Skeletal muscle satellite cell (primary cell): ENCODE measurements at regions not wholly inside any gene's neighbourhood (a gene's known extent, or its start where the extent isn't known, plus 50 kb on each side); places are given as distances from the start of the nearest gene placed in this dataset.
A peak's percentile ranks its signal among the peaks of the same experiment; 100 is the strongest.

Source experiments
- H3K27me3 ChIP-seq: 2 replicates; pipeline ENCODE4 v1.7.0; 2013; ENCODE audit warnings: low read length; ENCODE audit not compliant: control insufficient read depth, insufficient read depth
- H3K36me3 ChIP-seq: 2 replicates; pipeline ENCODE4 v1.7.0; 2013; ENCODE audit warnings: mild to moderate bottlenecking, control low read depth, low read length; ENCODE audit not compliant: insufficient read depth
- H3K4me1 ChIP-seq: 2 replicates; pipeline ENCODE4 v1.7.0; 2013; ENCODE audit warnings: low read length; ENCODE audit not compliant: control insufficient read depth, insufficient read depth
- H3K4me2 ChIP-seq: 2 replicates; pipeline ENCODE4 v1.7.0; 2013; ENCODE audit warnings: mild to moderate bottlenecking, low read length
- H3K4me3 ChIP-seq: 2 replicates; pipeline ENCODE4 v1.7.0; 2013; ENCODE audit warnings: low read length
- H3K9ac ChIP-seq: 2 replicates; pipeline ENCODE4 v1.7.0; 2013; ENCODE audit warnings: mild to moderate bottlenecking, low read depth, low read length, moderate library complexity
- H3K9me3 ChIP-seq: replicated peaks from 2 replicates; pipeline ENCODE4 v1.7.0; 2013; ENCODE audit warnings: mild to moderate bottlenecking, control low read depth, low read length

GRCh38 chr9:86721843-86722705 lies 225.2 kb downstream of the GAS1 start:
- H3K4me2 ChIP-seq, result peak overlapping the region; percentile 54
- H3K9me3 ChIP-seq, result no peaks in the 10 kb centered on the region
- H3K9ac ChIP-seq, result peak overlapping the region; percentile 47
- H3K4me1 ChIP-seq, result peaks cover 28% of the 10 kb centered on the region
- H3K27me3 ChIP-seq, result no peaks in the 10 kb centered on the region
- no peaks in the 10 kb centered on the region for H3K36me3 ChIP-seq
- no peak overlapping the region for H3K4me3 ChIP-seq

GRCh38 chr9:86721226-86721781 lies 226.0 kb downstream of the GAS1 start:
- H3K36me3 ChIP-seq, result no peaks in the 10 kb centered on the region
- no peaks in the 10 kb centered on the region for H3K27me3 ChIP-seq
- peak overlapping the region; percentile 15 for H3K9ac ChIP-seq
- peak overlapping the region; percentile 54 for H3K4me2 ChIP-seq
- H3K4me3 ChIP-seq, result peak overlapping the region; percentile 20
- H3K9me3 ChIP-seq, result no peaks in the 10 kb centered on the region
- peaks cover 28% of the 10 kb centered on the region for H3K4me1 ChIP-seq

DNA sequence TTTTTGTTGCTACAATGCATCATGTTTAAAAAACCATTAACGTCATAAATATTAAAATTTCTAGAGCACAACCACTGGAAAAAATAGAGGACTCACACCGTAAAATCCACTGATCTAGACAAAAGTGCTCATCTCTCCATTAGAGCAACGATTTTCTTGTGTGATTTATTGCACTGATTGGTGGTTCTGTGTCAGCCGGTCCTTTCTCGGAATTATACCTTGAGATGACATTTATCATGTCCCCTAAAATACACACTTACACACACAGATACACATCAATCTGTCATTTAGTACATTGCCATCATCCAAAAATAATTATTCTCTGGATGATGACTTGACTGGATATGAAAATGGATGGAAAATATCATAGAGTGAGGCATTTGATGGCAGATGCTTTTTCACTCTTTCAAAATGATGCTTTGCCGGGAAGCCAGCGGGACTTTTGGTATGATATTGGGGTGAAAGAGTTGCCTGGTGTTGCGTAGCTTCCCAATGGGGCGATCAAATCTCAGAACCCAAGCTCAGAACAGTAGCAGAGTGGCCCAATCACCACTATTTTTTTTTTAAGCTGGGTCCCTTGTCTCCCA lies 226.6 kb downstream of the GAS1 start:
- H3K9me3 ChIP-seq, result no peaks in the 10 kb centered on the region
- H3K27me3 ChIP-seq, result no peaks in the 10 kb centered on the region
- H3K4me2 ChIP-seq, result no peak overlapping the region
- H3K4me3 ChIP-seq, result no peak overlapping the region
- H3K4me1 ChIP-seq, result peaks cover 28% of the 10 kb centered on the region
- no peaks in the 10 kb centered on the region for H3K36me3 ChIP-seq
- no peak overlapping the region for H3K9ac ChIP-seq

- H3K9ac ChIP-seq, result no peak overlapping the region
- H3K4me1 ChIP-seq, result peaks cover 31% of the 10 kb centered on the region
- no peaks in the 10 kb centered on the region for H3K36me3 ChIP-seq
- no peaks in the 10 kb centered on the region for H3K27me3 ChIP-seq
- H3K4me2 ChIP-seq, result no peak overlapping the region
- H3K4me3 ChIP-seq, result no peak overlapping the region
- no peaks in the 10 kb centered on the region for H3K9me3 ChIP-seq
These were observed 228.8 kb downstream of the GAS1 start for GRCh38 chr9:86718388-86719049.

DNA sequence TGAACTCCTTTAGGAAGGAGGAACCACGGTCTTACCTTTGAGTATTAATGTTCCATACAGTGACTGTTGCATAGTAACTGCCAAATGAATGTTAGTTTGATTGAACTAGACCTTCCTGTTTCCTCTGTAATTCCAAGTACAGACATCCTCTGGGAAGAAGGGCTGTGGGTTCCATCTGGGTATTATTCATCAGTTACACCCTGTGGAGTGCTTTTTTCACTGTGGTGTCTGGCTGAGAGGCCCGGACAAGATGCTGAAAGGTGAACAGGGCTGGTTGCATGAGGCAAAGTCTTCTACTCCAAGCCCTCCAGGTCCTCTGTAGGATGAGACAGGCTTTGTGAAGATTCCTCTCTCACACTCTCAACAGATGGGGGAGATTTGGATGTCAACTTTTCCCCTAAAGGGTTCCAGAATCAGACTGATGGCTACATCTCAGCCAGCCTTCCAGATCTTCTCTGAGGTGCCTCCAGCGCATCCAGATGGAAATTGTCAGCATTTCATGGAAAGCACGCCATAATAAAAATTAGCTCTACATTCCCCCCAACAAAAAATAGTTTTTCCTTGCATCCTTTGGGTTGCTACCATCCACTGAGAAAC lies 230.9 kb downstream of the GAS1 start:
- Histone ChIP-seq H3K27me3 (no peaks in the 10 kb centered on the region), H3K36me3 (no peaks in the 10 kb centered on the region), H3K4me2 (no peak overlapping the region), H3K4me3 (no peak overlapping the region), H3K4me1 (peaks cover 15% of the 10 kb centered on the region), H3K9ac (no peak overlapping the region), H3K9me3 (no peaks in the 10 kb centered on the region)

- Histone ChIP-seq H3K4me2 (no peak overlapping the region), H3K4me3 (no peak overlapping the region), H3K4me1 (peaks cover 8% of the 10 kb centered on the region), H3K36me3 (no peaks in the 10 kb centered on the region), H3K27me3 (no peaks in the 10 kb centered on the region), H3K9ac (no peak overlapping the region), H3K9me3 (no peaks in the 10 kb centered on the region)
These were observed 232.3 kb downstream of the GAS1 start for GRCh38 chr9:86714999-86715398.

DNA sequence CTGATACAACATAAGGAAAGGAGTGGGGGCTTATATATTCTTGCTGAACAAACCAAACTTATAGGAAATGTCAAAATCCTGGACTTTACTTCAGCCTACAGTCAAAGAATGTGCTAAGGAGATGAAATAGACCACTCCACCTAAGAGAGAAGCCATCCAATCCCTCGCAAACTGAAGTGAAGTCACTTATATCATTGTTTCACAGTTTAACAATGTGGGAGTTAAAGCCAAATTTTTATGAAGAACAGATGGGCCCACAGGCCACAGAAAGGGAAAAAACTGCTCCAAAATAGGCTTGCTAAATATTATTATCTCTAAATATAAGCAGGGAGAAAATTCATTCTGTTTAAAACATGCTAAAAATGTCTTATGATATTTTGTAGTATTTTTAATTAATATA lies 233.3 kb downstream of the GAS1 start:
- H3K9me3 ChIP-seq, result no peaks in the 10 kb centered on the region
- H3K9ac ChIP-seq, result no peak overlapping the region
- no peak overlapping the region for H3K4me3 ChIP-seq
- H3K4me1 ChIP-seq, result peaks cover 8% of the 10 kb centered on the region
- H3K4me2 ChIP-seq, result no peak overlapping the region
- no peaks in the 10 kb centered on the region for H3K36me3 ChIP-seq
- H3K27me3 ChIP-seq, result no peaks in the 10 kb centered on the region

- Histone ChIP-seq H3K9me3 (no peaks in the 10 kb centered on the region), H3K27me3 (no peaks in the 10 kb centered on the region), H3K4me1 (peaks cover 8% of the 10 kb centered on the region), H3K9ac (no peak overlapping the region), H3K4me3 (no peak overlapping the region), H3K36me3 (no peaks in the 10 kb centered on the region), H3K4me2 (no peak overlapping the region)
These were observed 233.8 kb downstream of the GAS1 start for GRCh38 chr9:86713470-86713869.

- no peaks in the 10 kb centered on the region for H3K36me3 ChIP-seq
- H3K27me3 ChIP-seq, result peaks cover 3% of the 10 kb centered on the region
- H3K4me3 ChIP-seq, result no peak overlapping the region
- H3K9ac ChIP-seq, result no peak overlapping the region
- peaks cover 8% of the 10 kb centered on the region for H3K4me1 ChIP-seq
- no peaks in the 10 kb centered on the region for H3K9me3 ChIP-seq
- H3K4me2 ChIP-seq, result no peak overlapping the region
These were observed 238.1 kb downstream of the GAS1 start for GRCh38 chr9:86708918-86709835.

- H3K27me3 ChIP-seq, result peaks cover 3% of the 10 kb centered on the region
These were observed 239.3 kb downstream of the GAS1 start for GRCh38 chr9:86707932-86708510.

More at GRCh38 chr9:86707932-86708510, 239.3 kb downstream of the GAS1 start:
- H3K9ac ChIP-seq, result no peak overlapping the region
- no peak overlapping the region for H3K4me3 ChIP-seq
- no peaks in the 10 kb centered on the region for H3K36me3 ChIP-seq
- peaks cover under 1% of the 10 kb centered on the region for H3K4me1 ChIP-seq
- H3K9me3 ChIP-seq, result no peaks in the 10 kb centered on the region
- no peak overlapping the region for H3K4me2 ChIP-seq
